ENCODE measurements at regions not wholly inside any gene's neighbourhood (a gene's known extent, or its start where the extent isn't known, plus 50 kb on each side); places are given as distances from the start of the nearest gene placed in this dataset.

- H3K4me3 ChIP-seq (ENCODE audit: control insufficient read depth, low read depth, low read length): no peak overlapping the region
- DNase-seq (ENCODE audit: low read depth): no peak
- TF ChIP-seq, protein P1, sequence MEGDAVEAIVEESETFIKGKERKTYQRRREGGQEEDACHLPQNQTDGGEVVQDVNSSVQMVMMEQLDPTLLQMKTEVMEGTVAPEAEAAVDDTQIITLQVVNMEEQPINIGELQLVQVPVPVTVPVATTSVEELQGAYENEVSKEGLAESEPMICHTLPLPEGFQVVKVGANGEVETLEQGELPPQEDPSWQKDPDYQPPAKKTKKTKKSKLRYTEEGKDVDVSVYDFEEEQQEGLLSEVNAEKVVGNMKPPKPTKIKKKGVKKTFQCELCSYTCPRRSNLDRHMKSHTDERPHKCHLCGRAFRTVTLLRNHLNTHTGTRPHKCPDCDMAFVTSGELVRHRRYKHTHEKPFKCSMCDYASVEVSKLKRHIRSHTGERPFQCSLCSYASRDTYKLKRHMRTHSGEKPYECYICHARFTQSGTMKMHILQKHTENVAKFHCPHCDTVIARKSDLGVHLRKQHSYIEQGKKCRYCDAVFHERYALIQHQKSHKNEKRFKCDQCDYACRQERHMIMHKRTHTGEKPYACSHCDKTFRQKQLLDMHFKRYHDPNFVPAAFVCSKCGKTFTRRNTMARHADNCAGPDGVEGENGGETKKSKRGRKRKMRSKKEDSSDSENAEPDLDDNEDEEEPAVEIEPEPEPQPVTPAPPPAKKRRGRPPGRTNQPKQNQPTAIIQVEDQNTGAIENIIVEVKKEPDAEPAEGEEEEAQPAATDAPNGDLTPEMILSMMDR (conservative IDR thresholded peaks at IDR 0.05; ENCODE audit: control insufficient read depth, insufficient read depth, low read depth, low read length): no peak
These were observed 444.5 kb downstream of the CMPK2 start for GRCh38 chr2:6421138-6421730.

DNA sequence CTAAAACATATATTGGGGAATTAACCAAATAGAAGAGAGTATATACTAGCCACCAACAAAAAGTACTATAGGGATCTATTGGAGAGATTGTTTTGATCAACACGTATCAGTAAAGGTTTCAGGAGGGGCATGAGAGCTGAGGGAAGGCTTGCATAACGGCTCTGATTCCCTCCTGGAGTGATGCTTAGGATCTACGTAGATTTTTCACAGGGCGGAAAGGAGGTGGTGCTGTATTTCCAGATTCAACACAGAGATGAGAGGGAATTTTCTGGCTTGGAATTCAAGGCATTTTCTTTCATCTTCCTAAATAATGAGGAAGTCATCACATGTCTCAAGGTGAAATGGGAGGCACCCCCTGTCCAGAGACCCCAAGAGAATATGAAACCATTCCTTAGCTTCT lies 443.8 kb downstream of the CMPK2 start:
- no peak for DNase-seq (ENCODE audit: low read depth)
- TF ChIP-seq, protein P1 (conservative IDR thresholded peaks at IDR 0.05; ENCODE audit: control insufficient read depth, insufficient read depth, low read depth, low read length): no peak
- no peak overlapping the region for H3K4me3 ChIP-seq (ENCODE audit: control insufficient read depth, low read depth, low read length)

GRCh38 chr2:6423157-6423556 lies 442.6 kb downstream of the CMPK2 start:
- peak; percentile 1 for DNase-seq (ENCODE audit: low read depth)
- TF ChIP-seq, protein P1 (conservative IDR thresholded peaks at IDR 0.05; ENCODE audit: control insufficient read depth, insufficient read depth, low read depth, low read length): no peak
- no peak overlapping the region for H3K4me3 ChIP-seq (ENCODE audit: control insufficient read depth, low read depth, low read length)

GRCh38 chr2:6423944-6424343 lies 441.8 kb downstream of the CMPK2 start:
- H3K4me3 ChIP-seq (ENCODE audit: control insufficient read depth, low read depth, low read length): no peak overlapping the region
- no peak for DNase-seq (ENCODE audit: low read depth)
- TF ChIP-seq, protein P1 (conservative IDR thresholded peaks at IDR 0.05; ENCODE audit: control insufficient read depth, insufficient read depth, low read depth, low read length): no peak

GRCh38 chr2:6425032-6425431 lies 440.7 kb downstream of the CMPK2 start:
- TF ChIP-seq, protein P1 (conservative IDR thresholded peaks at IDR 0.05; ENCODE audit: control insufficient read depth, insufficient read depth, low read depth, low read length): no peak
- no peak for DNase-seq (ENCODE audit: low read depth)
- H3K4me3 ChIP-seq (ENCODE audit: control insufficient read depth, low read depth, low read length): no peak overlapping the region

DNA sequence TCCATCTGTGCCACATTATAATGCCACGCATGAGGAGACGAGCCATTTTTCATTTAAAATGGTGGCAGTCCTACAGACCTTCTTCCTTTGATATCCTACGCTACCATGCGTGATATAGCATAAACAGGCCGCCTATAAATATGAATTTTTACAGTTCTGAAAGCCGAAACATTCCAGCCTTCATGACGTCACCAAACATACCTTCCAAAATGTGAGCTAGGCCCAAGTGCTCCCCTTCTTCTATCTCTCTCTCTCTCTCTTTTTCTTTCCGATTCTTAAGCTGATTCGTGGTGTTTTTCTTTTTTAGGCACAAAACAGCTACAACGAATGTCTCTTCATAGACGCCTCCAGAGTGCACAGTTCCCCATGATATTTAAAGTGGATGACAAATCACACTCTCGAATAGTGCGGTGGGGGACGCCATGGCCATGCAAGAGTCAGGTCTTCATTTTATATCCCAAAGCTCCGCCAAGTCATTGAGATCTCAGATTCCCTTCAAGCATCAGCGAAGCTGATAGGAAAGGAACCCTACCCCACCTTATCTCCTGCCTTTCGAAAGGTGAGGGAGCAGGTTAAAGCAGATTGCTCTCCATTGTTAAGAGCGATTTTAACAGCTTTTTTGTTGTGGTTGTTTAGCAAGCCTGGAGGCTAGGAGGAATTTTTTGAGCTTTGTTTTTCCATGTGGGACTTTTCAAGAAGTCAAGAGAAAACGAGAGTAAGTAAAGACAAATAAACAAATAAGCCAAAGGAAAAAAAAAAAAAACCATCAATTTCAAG lies 436.3 kb downstream of the CMPK2 start:
- no peak overlapping the region for H3K4me3 ChIP-seq (ENCODE audit: control insufficient read depth, low read depth, low read length)
- DNase-seq (ENCODE audit: low read depth): no peak
- TF ChIP-seq, protein P1 (conservative IDR thresholded peaks at IDR 0.05; ENCODE audit: control insufficient read depth, insufficient read depth, low read depth, low read length): no peak
